ENCODE measurements at regions not wholly inside any gene's neighbourhood (a gene's known extent, or its start where the extent isn't known, plus 50 kb on each side); places are given as distances from the start of the nearest gene placed in this dataset.

GRCh38 chr17:15177343-15177742 is 87.8 kb downstream of the PMP22 start:
- no peak for DNase-seq (ENCODE audit: extremely low read depth, low read depth, low spot score)

GRCh38 chr17:15175356-15175755 is 89.8 kb downstream of the PMP22 start:
- DNase-seq (ENCODE audit: extremely low read depth, low read depth, low spot score): no peak

GRCh38 chr17:15171167-15172047 is 93.7 kb downstream of the PMP22 start:
- DNase-seq (ENCODE audit: extremely low read depth, low read depth, low spot score): no peak

GRCh38 chr17:15169676-15170075 is 95.5 kb downstream of the PMP22 start:
- DNase-seq (ENCODE audit: extremely low read depth, low read depth, low spot score): no peak

- no peak for DNase-seq (ENCODE audit: extremely low read depth, low read depth, low spot score)
Observed at GRCh38 chr17:15168379-15168778, 96.7 kb downstream of the PMP22 start.

- no peak for DNase-seq (ENCODE audit: extremely low read depth, low read depth, low spot score)
Observed at GRCh38 chr17:15161395-15161794, 103.7 kb downstream of the PMP22 start.

GRCh38 chr17:15157051-15157450 is 108.1 kb downstream of the PMP22 start:
- no peak for DNase-seq (ENCODE audit: extremely low read depth, low read depth, low spot score)

GRCh38 chr17:15154618-15155017 is 110.5 kb downstream of the PMP22 start:
- no peak for DNase-seq (ENCODE audit: extremely low read depth, low read depth, low spot score)

GRCh38 chr17:15145621-15146020 is 119.5 kb downstream of the PMP22 start:
- no peak for DNase-seq (ENCODE audit: extremely low read depth, low read depth, low spot score)

- no peak for DNase-seq (ENCODE audit: extremely low read depth, low read depth, low spot score)
Observed at GRCh38 chr17:15143524-15143923, 121.6 kb downstream of the PMP22 start.

GRCh38 chr17:15134363-15134762 is 130.8 kb downstream of the PMP22 start:
- no peak for DNase-seq (ENCODE audit: extremely low read depth, low read depth, low spot score)

- DNase-seq (ENCODE audit: extremely low read depth, low read depth, low spot score): no peak
Observed at GRCh38 chr17:15133826-15134225, 131.3 kb downstream of the PMP22 start.

GRCh38 chr17:15133143-15133542 is 132.0 kb downstream of the PMP22 start:
- no peak for DNase-seq (ENCODE audit: extremely low read depth, low read depth, low spot score)

GRCh38 chr17:15130426-15130825 is 134.7 kb downstream of the PMP22 start:
- DNase-seq (ENCODE audit: extremely low read depth, low read depth, low spot score): no peak

GRCh38 chr17:15129986-15130385 is 135.1 kb downstream of the PMP22 start:
- DNase-seq (ENCODE audit: extremely low read depth, low read depth, low spot score): no peak

GRCh38 chr17:15124746-15125145 is 140.4 kb downstream of the PMP22 start:
- no peak for DNase-seq (ENCODE audit: extremely low read depth, low read depth, low spot score)

GRCh38 chr17:15124264-15124595 is 140.9 kb downstream of the PMP22 start:
- no peak for DNase-seq (ENCODE audit: extremely low read depth, low read depth, low spot score)

- DNase-seq (ENCODE audit: extremely low read depth, low read depth, low spot score): no peak
Observed at GRCh38 chr17:15123593-15124263, 141.4 kb downstream of the PMP22 start.

- DNase-seq (ENCODE audit: extremely low read depth, low read depth, low spot score): no peak
Observed at GRCh38 chr17:15122857-15123256, 142.3 kb downstream of the PMP22 start.

- DNase-seq (ENCODE audit: extremely low read depth, low read depth, low spot score): no peak
Observed at GRCh38 chr17:15121426-15121825, 143.7 kb downstream of the PMP22 start.

- no peak for DNase-seq (ENCODE audit: extremely low read depth, low read depth, low spot score)
Observed at GRCh38 chr17:15119968-15120367, 145.2 kb downstream of the PMP22 start.

- no peak for DNase-seq (ENCODE audit: extremely low read depth, low read depth, low spot score)
Observed at GRCh38 chr17:15117239-15117638, 147.9 kb downstream of the PMP22 start.
